ENCODE measurements at regions not wholly inside any gene's neighbourhood (a gene's known extent, or its start where the extent isn't known, plus 50 kb on each side); places are given as distances from the start of the nearest gene placed in this dataset.
"Not testable (repeated sequence)": the region's sequence is repeated elsewhere in the genome, so short reads cannot be mapped to it uniquely, and the experiment has no call there.

DNA sequence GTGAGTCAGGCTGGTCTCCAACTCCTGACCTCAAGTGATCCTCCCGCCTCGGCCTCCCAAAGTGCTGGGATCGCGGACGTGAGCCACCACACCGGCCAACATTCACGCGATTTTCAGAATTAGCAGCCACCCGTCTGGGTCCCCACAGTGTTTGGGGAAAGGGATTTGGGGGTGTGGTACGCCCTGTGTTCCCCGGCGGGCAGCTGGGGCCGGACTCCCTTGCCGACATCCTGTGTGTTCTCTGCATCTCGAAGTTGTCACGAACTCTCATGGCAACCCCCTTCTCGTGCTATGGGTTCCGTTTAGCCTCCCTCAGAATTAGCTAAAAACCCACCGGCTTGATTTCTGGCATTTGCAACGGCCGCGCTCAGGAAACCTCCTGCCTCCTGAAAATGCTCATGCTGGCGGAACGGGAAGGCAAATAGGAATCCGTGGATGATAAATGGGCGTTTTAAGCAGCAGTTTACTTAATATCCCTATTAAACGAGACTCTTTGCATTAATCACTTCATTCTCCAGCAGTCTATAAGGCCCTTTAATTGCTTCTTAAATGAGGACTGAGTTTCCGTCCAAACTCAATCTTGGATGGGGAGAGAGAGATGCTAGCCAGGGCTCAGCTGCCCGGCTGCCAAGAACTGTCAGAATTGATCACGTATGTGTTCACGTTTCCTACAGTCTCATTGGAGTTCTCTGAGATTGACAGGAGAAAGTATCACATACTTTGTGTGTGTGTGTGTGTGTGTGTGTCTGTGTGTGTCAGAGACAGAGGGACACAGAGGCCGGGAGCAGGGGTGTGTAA lies 78.9 kb upstream of the PPP2R3B start:
- no peak for DNase-seq

- DNase-seq, result not testable (repeated sequence)
Measured at GRCh38 chrX:466836-467235, 80.1 kb upstream of the PPP2R3B start.

DNA sequence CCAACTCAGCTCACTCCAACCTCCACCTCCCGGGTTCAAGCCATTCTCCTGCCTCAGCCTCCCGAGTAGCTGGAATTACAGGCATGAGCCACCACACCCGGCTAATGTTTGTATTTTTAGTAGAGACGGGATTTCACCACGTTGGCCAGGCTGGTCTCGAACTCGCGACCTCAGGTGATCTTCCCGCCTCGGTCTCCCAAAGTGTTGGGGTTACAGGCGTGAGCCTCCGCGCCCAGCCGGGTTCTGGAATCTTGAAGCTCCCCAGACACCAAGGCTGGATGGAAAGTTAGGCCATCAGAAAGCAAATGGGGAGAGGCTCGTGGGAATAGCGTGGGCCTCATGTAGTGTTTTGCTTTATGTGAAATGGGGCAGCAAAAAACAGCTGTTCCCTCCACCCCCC lies 81.0 kb upstream of the PPP2R3B start:
- DNase-seq, result not testable (repeated sequence)

DNA sequence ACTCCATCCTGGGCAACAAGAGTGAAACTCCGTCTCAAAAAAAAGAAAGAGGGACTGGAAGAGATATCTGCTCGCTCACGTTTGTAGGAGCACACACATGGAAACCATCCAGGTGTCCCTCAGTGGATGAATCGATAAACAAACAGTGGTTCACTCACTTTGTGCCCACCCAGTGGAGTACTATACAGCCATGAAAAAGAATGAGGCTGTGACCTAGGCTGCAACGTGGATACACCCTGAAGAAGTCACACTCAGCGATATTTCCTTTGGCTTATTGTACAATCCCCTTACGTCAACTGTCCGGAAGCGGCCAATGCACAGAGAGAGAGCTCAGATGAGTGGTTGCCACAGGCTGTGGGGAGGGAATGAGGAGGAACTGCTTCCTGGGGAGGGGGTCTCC lies 82.3 kb upstream of the PPP2R3B start:
- no peak for DNase-seq

- no peak for DNase-seq
Measured at GRCh38 chrX:470686-471085, 84.0 kb upstream of the PPP2R3B start.

GRCh38 chrX:471281-471680 lies 84.6 kb upstream of the PPP2R3B start:
- no peak for DNase-seq

DNA sequence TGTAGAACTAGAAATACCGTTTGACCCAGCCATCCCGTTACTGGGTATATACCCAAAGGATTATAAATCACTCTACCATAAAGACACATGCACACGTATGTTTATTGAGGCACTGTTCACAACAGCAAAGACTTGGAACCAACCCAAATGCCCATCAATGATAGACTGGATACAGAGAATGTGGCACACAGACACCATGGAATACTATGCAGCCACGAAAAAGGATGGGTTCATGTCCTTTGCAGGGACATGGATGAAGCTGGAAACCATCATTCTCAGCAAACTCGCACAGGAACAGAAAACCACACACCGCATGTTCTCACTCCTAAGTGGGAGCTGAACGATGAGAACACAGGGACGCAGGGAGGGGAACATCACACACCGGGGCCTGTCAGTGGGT lies 85.6 kb upstream of the PPP2R3B start:
- DNase-seq, result not testable (repeated sequence)

- DNase-seq, result no peak
Measured at GRCh38 chrX:475926-476723, 89.4 kb upstream of the PPP2R3B start.

DNA sequence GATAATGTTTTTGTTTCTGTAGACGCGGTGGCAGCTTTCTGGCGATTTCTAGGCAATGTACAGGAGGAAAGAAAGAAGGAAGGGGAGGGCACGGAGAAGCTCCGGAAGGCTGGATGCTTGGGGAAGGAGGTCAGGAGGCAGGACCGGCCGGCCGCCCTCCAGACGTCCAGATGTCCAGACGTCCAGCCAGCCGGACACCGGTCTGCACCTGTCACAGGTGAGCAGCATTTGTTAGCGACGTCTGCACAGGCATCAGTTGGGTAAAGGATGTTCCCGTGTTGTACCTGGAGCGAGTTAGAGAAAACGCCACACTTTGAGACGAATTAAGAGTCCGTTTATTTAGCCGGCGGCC lies 90.0 kb upstream of the PPP2R3B start:
- DNase-seq, result no peak

DNA sequence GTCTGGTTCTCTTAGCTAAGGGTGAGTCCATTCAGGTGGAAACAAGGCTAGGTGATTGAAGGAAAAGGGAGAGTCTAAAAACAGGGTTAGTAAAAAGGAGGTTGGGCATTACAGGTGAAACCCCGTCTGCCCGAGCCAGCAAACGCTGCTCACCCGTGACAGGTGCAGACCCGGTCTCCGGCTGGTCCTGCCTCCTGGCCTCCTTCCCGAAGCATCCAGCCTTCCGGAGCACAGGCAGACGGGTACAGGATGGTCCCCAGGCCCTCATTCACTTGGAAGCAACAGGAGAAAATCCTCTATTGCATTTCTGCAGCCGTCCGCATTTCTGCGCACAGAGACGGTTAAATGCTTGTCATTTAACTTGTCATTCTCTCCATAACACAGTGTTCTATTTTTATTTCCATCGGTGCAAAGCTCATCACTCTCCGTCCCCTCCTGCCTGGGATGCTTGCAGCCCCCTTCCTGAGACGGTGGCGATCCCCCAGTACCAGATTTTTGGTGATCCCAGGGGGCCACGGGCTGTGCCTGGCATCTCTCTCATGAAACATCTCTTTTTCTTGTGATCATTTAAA lies 90.8 kb upstream of the PPP2R3B start:
- DNase-seq, result no peak

- no peak for DNase-seq
Measured at GRCh38 chrX:479273-479981, 92.7 kb upstream of the PPP2R3B start.

GRCh38 chrX:480861-481417 lies 94.2 kb upstream of the PPP2R3B start:
- no peak for DNase-seq

- no peak for DNase-seq
Measured at GRCh38 chrX:482192-482701, 95.5 kb upstream of the PPP2R3B start.

DNA sequence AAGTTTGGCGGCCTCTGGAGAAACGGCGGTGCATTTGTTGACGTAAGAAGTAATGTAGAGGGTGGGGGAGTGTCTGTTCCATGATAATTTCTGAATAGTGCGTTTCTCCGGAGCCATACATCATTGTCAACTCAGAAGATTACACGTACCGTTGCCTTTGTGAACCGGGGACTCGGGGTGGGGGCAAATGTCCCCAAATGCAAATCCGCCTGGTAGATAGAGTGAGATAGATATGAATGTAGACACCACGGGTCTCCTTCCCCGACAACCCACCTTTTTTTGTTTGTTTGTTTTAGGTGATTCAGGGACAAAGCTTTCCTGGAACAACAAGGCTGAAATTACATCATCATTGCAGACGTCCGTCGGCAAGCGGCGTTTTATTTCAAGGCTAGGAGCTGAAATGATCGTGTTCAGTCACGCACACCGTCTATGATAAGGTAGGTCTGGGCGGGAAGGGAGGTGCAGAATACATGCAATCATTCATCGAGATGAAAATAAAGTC lies 96.0 kb upstream of the PPP2R3B start:
- no peak for DNase-seq

- no peak for DNase-seq
Measured at GRCh38 chrX:485368-485767, 98.7 kb upstream of the PPP2R3B start.

- no peak for DNase-seq
Measured at GRCh38 chrX:486325-486724, 99.6 kb upstream of the PPP2R3B start.

DNA sequence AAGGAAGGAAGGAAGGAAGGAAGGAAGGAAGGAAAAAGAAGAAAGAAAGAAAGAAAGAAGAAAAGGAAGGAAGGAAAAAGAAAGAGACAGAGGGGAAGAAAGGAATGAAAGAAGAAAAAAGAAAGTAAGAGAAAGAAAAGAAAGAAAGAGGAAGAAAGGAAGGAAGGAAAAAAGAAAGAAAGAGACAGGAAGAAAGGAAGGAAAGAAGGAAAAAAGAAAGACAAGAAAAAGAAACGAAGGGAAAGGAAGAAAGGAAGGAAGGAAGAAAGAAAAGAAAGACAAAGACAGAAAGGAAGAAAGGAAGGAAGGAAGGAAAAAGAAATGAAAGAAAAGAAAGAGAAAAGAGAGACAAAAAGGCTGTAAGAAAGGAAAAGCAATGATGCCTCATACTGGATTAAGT lies 101.1 kb upstream of the PPP2R3B start:
- no peak for DNase-seq

DNA sequence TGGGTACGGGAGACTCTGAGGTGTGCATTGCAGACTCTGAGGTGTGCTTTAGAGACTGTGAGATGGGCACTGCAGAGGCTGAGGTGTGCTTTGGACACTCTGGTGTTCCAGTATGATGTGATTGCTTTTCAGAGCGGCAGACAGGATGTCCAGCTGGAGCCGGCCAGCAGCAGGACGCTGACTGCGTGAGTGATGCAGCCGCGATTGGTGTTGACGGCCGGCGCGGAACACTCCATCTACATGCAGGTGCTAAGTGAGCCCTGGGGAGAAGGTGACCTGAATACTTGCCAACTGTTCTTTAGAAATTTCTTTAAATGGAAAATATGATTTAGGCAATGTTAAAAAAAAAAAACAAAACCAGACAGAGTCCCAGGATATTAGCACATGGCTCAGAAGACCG lies 103.1 kb upstream of the PPP2R3B start:
- DNase-seq, result no peak

- DNase-seq, result no peak
Measured at GRCh38 chrX:497186-498014, 110.7 kb upstream of the PPP2R3B start.

DNA sequence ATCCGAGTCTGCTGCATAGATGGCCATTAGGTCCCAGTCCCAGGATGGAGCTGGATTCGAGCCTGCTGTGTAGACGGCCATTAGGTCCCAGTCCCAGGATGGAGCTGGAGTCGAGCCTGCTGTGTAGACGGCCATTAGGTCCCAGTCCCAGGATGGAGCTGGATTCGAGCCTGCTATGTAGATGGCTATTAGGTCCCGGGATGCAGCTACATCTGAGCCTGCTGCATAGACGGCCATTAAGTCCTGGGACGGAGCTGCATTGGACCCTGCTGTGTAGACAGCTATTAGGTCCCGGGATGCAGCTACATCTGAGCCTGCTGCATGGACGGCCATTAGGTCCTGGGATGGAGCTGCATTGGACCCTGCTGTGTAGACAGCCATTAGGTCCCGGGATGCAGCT lies 112.2 kb upstream of the PPP2R3B start:
- not testable (repeated sequence) for DNase-seq
